OCI-LY3 (cell line): ENCODE measurements at regions not wholly inside any gene's neighbourhood (a gene's known extent, or its start where the extent isn't known, plus 50 kb on each side); places are given as distances from the start of the nearest gene placed in this dataset.

ENCODE experiments used
- H2AFZ ChIP-seq: fragments of 200-600, 300-600 bp; shearing (Covaris generic); 2 replicates; pipeline ENCODE4 v1.6.0; 2014; ENCODE audit warnings: antibody characterized with exemption, low read depth, low read length
- H3K27ac ChIP-seq: fragments of 200-600, 300-600 bp; sonication (generic); 2 replicates; pipeline ENCODE4 v1.5.1; 2014; ENCODE audit warnings: mild to moderate bottlenecking, low read length, moderate library complexity, mixed read lengths
- H3K27me3 ChIP-seq: fragments of 200-600, 300-600 bp; sonication (generic); 2 replicates; pipeline ENCODE4 v1.6.1; 2014; ENCODE audit warnings: low read depth, low read length, mixed read lengths
- H3K36me3 ChIP-seq: fragments of 200-600, 300-600 bp; sonication (generic); replicated peaks from 2 replicates; pipeline ENCODE3; 2014; ENCODE audit warnings: low read depth, low read length, mixed read lengths
- H3K4me1 ChIP-seq: fragments of 300-600, 200-600 bp; sonication (generic); 2 replicates; pipeline ENCODE4 v1.6.1; 2014; ENCODE audit warnings: low read length, mixed read lengths
- H3K4me2 ChIP-seq: fragments of 200-600, 300-600 bp; sonication (generic); 2 replicates; pipeline ENCODE4 v1.6.1; 2014; ENCODE audit warnings: low read length, mixed read lengths
- H3K4me3 ChIP-seq: fragments of 300-600, 200-600 bp; sonication (generic); 2 replicates; pipeline ENCODE4 v1.5.1; 2014; ENCODE audit warnings: antibody characterized with exemption, mild to moderate bottlenecking, low read length, moderate library complexity
- H3K79me2 ChIP-seq: fragments of 300-600, 200-600 bp; shearing (Covaris generic); 2 replicates; pipeline ENCODE4 v1.6.1; 2014; ENCODE audit warnings: mild to moderate bottlenecking, low read length, mixed read lengths
- H3K9ac ChIP-seq: fragments of 300-600, 200-600 bp; shearing (Covaris generic); 2 replicates; pipeline ENCODE4 v1.6.0; 2014; ENCODE audit warnings: mild to moderate bottlenecking, low read length, moderate library complexity
- H3K9me3 ChIP-seq: fragments of 200-600, 300-600 bp; shearing (Covaris generic); 2 replicates; pipeline ENCODE4 v1.6.1; 2014; ENCODE audit warnings: low read length, mixed read lengths; ENCODE audit not compliant: insufficient read depth
- H4K20me1 ChIP-seq: fragments of 200-600, 300-600 bp; sonication (generic); 2 replicates; pipeline ENCODE4 v1.6.1; 2016; ENCODE audit warnings: low read length, mixed read lengths; ENCODE audit not compliant: insufficient read depth
- CTCF ChIP-seq: fragments of 200-600, 300-600 bp; sonication (generic); IDR thresholded peaks from 2 replicates; pipeline ENCODE4 v1.5.1; 2014; ENCODE audit warnings: antibody characterized with exemption, low read length, low read depth
- EZH2phosphoT487 ChIP-seq: fragments of 200-600 bp; shearing (Covaris generic); IDR thresholded peaks from 2 replicates; pipeline ENCODE4 v1.6.1; 2018; ENCODE audit warnings: antibody characterized with exemption, mixed run types, low read depth

GRCh38 chr2:235140801-235141081 lies 188.9 kb downstream of the SH3BP4 start:
- H3K9ac ChIP-seq, result no peak overlapping the region
- H3K4me2 ChIP-seq, result no peak overlapping the region
- no peaks in the 10 kb centered on the region for H3K9me3 ChIP-seq
- H3K27me3 ChIP-seq, result no peaks in the 10 kb centered on the region
- no peaks in the 10 kb centered on the region for H3K36me3 ChIP-seq
- H3K79me2 ChIP-seq, result no peaks in the 10 kb centered on the region
- H3K27ac ChIP-seq, result no peak overlapping the region
- TF ChIP-seq EZH2phosphoT487 (no peak), CTCF (no peak)
- no peak overlapping the region for H3K4me3 ChIP-seq
- no peak overlapping the region for H2AFZ ChIP-seq
- no peaks in the 10 kb centered on the region for H4K20me1 ChIP-seq
- no peaks in the 10 kb centered on the region for H3K4me1 ChIP-seq

GRCh38 chr2:235141411-235142128 lies 189.8 kb downstream of the SH3BP4 start:
- TF ChIP-seq EZH2phosphoT487 (no peak), CTCF (no peak)
- no peak overlapping the region for H3K27ac ChIP-seq

GRCh38 chr2:235142601-235143000 lies 190.8 kb downstream of the SH3BP4 start:
- Histone ChIP-seq H3K9me3 (no peaks in the 10 kb centered on the region), H3K79me2 (no peaks in the 10 kb centered on the region), H3K36me3 (no peaks in the 10 kb centered on the region), H3K27me3 (no peaks in the 10 kb centered on the region), H3K4me3 (no peak overlapping the region), H3K27ac (no peak overlapping the region), H3K4me1 (no peaks in the 10 kb centered on the region), H4K20me1 (no peaks in the 10 kb centered on the region), H2AFZ (no peak overlapping the region), H3K4me2 (no peak overlapping the region), H3K9ac (no peak overlapping the region)
- TF ChIP-seq CTCF, result no peak
- TF ChIP-seq EZH2phosphoT487, result no peak

More at GRCh38 chr2:235141411-235142128, 189.8 kb downstream of the SH3BP4 start:
- Histone ChIP-seq H2AFZ (no peak overlapping the region), H3K27me3 (no peaks in the 10 kb centered on the region), H3K9ac (no peak overlapping the region), H3K36me3 (no peaks in the 10 kb centered on the region), H3K4me2 (no peak overlapping the region), H3K79me2 (no peaks in the 10 kb centered on the region), H3K9me3 (no peaks in the 10 kb centered on the region), H3K4me1 (no peaks in the 10 kb centered on the region), H4K20me1 (no peaks in the 10 kb centered on the region), H3K4me3 (no peak overlapping the region)

- Histone ChIP-seq H3K79me2 (no peaks in the 10 kb centered on the region), H3K9me3 (no peaks in the 10 kb centered on the region), H3K27me3 (no peaks in the 10 kb centered on the region), H3K36me3 (no peaks in the 10 kb centered on the region), H4K20me1 (no peaks in the 10 kb centered on the region), H3K9ac (no peak overlapping the region), H3K4me2 (no peak overlapping the region), H3K27ac (no peak overlapping the region), H3K4me1 (no peaks in the 10 kb centered on the region), H2AFZ (no peak overlapping the region), H3K4me3 (no peak overlapping the region)
- no peak for TF ChIP-seq CTCF
- TF ChIP-seq EZH2phosphoT487, result no peak
These were observed 192.0 kb downstream of the SH3BP4 start for GRCh38 chr2:235143789-235144188.
